NCI-H510A (cell line): ENCODE measurements at regions not wholly inside any gene's neighbourhood (a gene's known extent, or its start where the extent isn't known, plus 50 kb on each side); places are given as distances from the start of the nearest gene placed in this dataset.

Source experiments
- DNase-seq: peaks from one replicate; lab custom pipeline; 2025; lab: John Stamatoyannopoulos, UW

- no peak for DNase-seq
Measured at GRCh38 chr5:73266176-73266738, 93.3 kb downstream of the TMEM174 start.

DNA sequence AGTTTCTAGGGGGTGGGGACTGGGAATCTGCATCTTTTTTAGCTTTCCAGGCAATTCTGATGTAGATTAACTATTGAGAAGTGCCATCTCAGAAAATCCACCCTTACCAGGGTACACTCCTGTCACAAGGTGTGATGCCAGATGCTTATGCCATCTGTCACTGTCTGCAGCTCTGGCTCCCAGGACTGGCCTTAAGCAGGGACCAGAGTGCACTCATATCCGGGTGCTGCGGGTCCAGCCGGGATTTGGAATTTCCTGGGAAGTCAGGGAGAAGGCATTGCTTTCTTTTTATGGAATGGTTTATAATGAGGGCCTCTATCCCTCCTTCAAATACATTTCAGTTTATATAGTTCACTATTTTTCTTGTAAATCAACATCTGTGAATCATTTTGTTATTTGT, 92.6 kb downstream of the TMEM174 start:
- DNase-seq, result no peak

DNA sequence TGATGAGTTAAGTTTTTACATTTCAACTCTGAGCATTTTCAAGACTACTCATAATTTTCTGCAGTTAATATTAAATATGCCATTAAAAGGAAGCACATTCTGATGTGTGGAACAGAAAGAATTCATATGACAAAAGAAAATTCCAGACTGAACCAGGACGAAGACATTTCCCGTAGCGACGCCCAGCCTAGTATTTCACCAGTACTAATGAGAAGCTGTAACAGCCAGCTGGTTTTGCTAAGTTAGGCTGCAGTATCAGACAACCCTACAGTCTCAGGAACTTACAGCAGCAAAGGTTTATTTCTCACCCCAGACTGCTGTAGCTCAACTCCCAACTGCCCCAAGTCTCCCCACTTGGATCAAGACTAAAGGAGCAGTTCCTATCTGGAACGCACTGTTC, 91.6 kb downstream of the TMEM174 start:
- DNase-seq, result no peak

DNA sequence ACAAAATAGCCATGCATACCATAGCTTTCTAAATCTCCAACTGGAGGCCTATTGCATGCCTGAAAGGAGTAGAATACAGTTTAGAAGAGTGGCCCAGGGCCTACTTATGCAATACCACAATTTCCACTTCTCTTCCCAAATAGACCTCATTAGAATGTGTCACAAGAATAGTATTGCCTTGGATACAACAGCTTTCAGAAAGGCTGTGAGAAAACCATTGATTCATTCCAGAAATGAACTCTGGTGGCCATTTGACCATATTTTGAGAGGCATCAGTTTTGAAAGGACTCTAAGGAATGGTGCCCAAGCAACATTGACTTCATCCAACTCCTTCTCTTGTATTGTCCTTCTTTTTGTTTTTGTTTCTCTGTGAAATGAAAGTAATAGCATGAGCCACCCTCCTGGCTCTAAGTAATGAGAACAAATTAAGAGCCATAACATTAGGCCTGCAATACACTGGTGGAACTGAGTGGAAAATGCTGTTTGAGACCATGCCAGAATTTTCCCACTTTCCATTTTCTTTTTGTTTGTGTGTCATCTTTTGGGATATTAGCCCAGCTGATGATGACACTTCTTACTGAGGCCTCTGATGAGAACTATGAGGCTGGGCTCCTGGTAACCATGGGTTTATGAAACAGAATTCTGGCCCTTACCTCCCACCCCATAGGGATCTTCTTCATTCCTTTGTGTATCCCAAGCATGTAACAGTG, 90.2 kb downstream of the TMEM174 start:
- no peak for DNase-seq

DNA sequence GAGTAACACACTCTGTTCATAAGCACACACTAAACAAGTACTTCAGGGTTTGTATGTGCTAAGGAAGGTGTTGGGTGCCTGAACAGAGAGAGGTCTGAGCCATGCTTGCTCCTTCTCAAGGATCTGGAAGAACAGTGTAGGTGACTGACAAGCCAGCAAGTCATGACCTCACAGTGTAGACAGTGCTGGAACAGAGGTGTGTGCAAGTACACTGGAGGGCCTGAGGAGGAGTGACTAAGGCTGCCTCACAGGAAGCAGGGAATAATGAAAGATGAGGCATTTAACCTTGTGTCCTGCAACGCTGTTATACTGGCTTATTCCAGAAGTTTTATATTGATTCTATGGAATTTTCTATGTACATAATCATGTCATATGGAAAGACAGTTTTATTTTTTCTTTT, 83.9 kb downstream of the TMEM174 start:
- no peak for DNase-seq

GRCh38 chr5:73256462-73256861, 83.5 kb downstream of the TMEM174 start:
- DNase-seq, result no peak

DNA sequence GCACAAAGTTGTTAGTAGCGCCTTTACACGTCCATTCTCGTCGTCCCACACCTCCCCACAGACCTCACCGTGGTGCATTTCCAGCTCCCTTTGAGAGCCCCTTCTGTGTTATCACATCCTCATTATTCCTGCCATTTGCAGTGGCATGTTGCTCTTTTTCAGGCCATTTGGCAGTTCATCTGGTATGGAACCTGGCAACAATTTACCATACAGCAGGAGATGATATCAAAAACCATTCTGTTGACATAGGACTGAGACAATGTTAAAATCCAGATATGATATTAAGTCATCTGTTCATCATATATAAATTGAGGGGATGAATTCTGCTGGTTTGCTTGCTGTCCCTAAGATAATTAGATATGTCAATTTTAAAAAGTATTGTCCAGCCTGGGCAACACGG, 83.0 kb downstream of the TMEM174 start:
- no peak for DNase-seq

DNA sequence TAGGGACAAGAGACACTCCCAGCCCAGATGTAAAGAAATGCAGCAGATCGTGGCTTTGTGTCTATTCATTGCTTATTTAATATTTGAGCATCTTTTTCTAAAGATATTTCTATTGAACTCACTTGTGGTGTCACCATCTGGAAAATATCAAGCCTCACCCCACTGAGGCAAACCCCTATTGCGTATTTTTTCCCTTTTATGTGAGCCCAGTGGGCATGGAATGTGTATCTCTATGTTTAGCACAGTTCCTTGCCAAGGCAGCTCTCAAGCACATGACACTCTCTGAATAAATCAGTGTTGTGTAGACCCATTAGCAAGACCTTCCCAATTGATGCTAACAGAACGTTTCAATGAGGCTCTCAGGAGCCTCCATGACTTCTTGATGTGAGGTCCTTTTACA, 81.6 kb downstream of the TMEM174 start:
- no peak for DNase-seq

- no peak for DNase-seq
Measured at GRCh38 chr5:73253047-73253660, 80.2 kb downstream of the TMEM174 start.

DNA sequence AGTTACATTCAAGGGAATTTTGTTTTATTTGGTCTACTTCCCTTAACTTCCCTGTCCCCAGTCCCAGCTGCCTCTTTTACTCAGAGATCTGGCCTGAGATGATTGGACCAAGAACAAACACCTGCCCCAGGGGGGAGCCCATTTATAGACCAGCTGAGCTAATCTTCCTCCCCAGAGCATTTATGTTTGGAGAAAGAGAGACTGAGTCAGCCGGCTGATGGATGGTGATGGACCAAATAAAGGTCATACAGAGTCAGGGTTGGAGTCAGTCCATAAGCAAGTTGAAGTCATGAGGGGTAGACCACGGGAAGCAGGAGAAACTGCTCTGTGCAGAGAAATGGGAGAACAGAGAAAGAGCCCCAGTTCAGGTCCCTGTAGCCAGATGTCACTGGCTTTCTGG, 77.7 kb downstream of the TMEM174 start:
- no peak for DNase-seq

DNA sequence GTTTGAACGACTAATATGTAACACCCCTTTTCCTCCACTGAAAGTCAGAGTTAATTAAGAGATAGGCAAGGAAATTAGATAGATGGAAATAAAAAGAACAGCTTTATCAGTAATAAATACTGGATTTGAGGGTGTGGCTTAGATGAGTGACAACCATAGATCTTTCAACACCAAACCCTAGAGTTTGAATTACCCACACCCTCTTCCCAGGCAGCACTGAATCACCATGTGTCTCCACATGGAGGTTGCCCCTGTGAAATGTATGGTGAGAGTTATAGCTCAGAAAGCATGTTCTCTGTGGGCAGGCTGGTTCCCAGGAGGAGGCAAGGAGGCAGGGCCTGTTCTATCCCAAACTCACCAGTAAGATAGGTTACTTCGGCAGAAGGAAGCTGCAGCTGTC, 69.7 kb downstream of the TMEM174 start:
- DNase-seq, result no peak

DNA sequence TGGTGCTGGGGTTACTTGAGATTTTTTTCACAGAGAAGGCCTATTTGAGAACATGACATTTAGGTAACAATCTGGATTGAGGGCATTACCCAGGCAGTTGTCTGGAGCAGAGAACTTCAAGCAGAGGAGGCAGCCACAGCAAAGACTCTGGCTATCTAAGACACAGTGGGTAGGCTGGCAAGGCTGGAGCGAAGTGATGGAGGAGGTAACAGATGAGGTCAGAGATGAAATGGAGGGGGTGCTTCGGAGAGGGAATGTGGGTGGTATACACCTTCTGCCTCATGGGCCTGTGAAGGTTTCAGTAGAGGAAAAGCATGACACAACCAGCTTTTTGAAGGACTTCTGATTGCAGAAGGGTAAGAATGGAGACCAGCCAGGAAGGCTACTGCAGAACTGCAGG, 65.9 kb downstream of the TMEM174 start:
- DNase-seq, result no peak

DNA sequence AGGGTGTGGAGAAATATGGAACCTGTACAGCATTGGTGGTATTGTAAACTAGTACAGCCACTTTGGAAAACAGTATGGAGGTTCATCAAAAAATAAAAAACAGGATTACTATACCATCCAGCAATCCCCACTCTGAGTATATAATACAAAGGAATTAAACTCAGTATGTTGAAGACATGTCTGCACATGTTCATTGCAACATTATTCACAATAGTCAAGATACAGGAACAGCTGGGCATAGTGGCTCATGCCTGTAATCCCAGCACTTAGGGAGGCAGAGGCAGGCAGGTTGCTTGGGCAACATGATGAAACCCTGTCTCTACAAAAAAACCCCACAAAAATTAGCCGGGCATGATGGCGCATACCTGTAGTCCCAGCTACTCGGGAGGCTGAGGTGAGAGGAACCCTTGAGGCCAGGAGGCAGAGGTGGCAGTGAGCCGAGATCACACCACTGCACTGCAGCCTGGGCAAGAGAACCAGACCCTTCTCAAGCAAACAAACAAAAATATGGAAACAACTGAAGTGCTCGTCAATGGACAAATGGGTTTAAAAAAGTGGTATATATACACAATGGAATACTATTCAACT, 63.6 kb downstream of the TMEM174 start:
- no peak for DNase-seq

- no peak for DNase-seq
Measured at GRCh38 chr5:73234204-73234555, 61.2 kb downstream of the TMEM174 start.

- DNase-seq, result no peak
Measured at GRCh38 chr5:73233461-73234203, 60.6 kb downstream of the TMEM174 start.

GRCh38 chr5:73233053-73233460, 60.1 kb downstream of the TMEM174 start:
- DNase-seq, result no peak

DNA sequence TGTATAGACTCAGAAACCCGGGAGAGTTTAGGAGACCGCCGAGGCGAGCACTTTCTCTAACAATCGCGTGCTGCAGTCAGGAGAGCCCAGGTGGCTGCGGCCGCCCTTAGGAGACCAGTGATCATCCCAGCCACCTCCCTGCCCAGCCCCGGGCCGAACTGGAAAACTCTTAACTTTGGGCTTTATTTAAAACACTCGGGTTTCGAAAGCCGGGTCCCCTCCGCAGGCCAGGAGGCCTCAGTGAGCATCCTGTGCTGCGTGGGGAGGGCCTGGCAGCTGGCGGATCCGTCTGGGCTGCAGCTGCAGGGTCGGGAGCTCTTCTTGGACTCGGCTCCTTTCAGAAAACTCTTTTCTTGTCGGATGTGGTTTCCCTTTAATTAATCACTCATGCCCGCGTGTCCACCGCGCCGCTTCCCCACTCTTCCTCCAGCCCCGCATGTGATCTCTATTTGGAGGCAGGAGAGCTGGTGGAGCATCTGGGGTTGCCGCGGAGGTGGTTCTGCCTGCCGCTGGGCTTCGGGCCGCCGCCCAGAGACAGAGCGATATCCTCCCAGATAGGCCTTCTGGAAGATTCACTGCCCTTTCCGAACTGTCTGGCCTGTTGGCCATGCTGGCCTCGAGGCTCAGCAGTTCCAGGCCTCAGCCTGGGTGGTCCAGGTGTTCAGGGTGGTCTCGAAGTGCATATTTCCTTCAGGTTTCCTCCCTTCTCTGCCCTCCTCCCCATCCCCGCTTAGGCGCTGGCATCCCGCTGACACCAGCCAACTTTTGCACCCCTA, 59.5 kb downstream of the TMEM174 start:
- DNase-seq, result no peak

GRCh38 chr5:73231246-73231778, 58.3 kb downstream of the TMEM174 start:
- no peak for DNase-seq

GRCh38 chr5:73230264-73231245, 57.6 kb downstream of the TMEM174 start:
- no peak for DNase-seq

- DNase-seq, result no peak
Measured at GRCh38 chr5:73229271-73229670, 56.3 kb downstream of the TMEM174 start.
